ENCODE measurements at regions not wholly inside any gene's neighbourhood (a gene's known extent, or its start where the extent isn't known, plus 50 kb on each side); places are given as distances from the start of the nearest gene placed in this dataset.
"Not testable (repeated sequence)": the region's sequence is repeated elsewhere in the genome, so short reads cannot be mapped to it uniquely, and the experiment has no call there.

- DNase-seq (ENCODE audit: low read depth in 3 of 3, low spot score in 2 of 3) = not testable (repeated sequence)
These were observed 362.1 kb downstream of the TYW1 start for GRCh38 chr7:67358738-67359137.

GRCh38 chr7:67359900-67360299 is 363.3 kb downstream of the TYW1 start:
- no peak for DNase-seq (ENCODE audit: low read depth in 3 of 3, low spot score in 2 of 3)

DNA sequence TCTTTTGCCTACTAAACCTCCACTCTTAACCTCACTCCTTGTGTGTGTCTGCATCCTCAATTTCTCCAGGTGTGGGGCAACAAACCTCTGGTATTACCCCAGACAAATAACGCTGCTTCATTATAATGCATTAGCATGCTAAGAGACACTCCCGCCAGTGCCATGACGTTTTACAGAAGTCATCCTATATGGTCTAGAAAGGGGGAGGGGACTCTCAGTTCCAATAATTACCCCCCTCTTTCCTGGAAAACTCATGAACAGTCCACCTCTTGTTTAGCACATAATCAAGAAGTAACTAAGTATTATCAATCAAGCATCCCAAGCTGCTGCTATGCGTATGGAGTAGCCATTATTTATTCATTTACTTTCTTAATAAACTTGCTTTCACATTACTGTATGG is 364.5 kb downstream of the TYW1 start:
- no peak for DNase-seq (ENCODE audit: low read depth in 3 of 3, low spot score in 2 of 3)

DNA sequence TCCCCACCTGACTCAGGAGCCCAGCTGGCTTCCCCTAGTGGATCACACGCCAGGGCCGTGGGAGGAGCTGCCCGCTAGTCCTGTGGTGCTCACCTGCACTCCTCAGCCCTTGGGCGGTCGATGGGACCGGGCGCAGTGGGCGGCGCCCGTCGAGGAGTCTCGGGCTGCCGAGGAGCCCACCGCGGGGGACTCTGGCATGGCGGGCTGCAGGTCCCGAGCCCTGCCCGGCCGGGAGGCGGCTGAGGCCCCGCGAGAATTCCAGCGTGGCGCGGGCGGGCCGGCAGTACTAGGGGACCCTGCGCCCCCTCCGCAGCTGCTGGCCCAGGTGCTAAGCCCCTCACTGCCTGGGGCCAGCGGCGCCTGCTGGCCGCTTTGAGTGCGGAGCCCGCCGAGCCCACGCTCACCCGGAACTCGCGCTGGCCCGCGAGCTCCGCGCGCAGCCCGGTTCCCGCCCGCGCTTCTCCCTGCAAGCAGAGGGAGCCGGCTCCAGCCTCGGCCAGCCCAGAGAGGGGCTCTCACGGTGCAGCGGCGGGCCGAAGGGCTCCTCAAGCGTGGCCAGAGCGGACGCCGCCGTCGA is 367.9 kb downstream of the TYW1 start:
- no peak for DNase-seq (ENCODE audit: low read depth in 3 of 3, low spot score in 2 of 3)

DNA sequence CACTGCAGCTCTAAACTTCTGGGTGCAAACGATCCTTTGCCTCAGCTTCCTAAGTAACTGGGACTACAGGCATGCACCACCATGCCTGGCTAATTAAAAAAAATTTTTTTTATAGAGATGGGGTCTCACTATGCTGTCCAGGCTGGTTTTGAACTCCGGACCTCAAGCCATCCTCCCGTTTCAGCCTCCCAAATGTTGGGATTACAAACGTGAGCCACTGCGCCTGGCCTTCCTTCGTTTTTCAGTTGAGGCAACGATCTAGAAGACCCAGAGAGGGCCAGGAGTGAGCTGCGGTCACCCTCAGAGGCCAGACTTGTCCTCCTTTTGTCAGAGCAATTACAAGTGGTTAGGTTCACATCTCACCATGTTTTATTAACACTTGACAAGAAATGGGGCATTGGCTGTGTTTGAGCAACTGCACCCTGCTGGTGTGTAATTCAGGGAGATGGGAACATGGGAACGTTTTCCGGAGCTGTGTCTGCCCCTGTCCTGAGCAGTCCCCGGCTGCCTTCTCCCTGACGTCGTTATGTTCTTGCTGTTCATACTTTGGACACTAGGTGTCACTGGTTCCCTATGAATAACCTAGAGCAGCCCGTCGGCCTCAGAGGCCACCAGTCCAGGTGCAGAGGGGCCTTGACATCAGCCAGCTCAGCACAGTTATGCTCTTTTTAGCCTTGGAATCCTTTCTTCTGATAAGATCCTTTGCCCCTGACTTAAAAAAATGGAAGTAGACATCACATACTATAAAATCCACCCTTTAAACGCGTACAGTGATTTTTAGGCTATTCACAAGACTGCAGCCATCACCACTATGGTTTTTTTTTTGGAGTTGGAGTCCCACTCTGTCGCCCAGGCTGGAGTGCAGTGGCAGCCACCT is 375.0 kb downstream of the TYW1 start:
- peak; percentile 65 to 72 (median 69) for DNase-seq (ENCODE audit: low read depth in 3 of 3, low spot score in 2 of 3)

GRCh38 chr7:67373389-67373788 is 376.8 kb downstream of the TYW1 start:
- not testable (repeated sequence) for DNase-seq (ENCODE audit: low read depth in 3 of 3, low spot score in 2 of 3)

- DNase-seq (ENCODE audit: low read depth in 3 of 3, low spot score in 2 of 3) = no peak
These were observed 378.8 kb downstream of the TYW1 start for GRCh38 chr7:67375427-67375826.

DNA sequence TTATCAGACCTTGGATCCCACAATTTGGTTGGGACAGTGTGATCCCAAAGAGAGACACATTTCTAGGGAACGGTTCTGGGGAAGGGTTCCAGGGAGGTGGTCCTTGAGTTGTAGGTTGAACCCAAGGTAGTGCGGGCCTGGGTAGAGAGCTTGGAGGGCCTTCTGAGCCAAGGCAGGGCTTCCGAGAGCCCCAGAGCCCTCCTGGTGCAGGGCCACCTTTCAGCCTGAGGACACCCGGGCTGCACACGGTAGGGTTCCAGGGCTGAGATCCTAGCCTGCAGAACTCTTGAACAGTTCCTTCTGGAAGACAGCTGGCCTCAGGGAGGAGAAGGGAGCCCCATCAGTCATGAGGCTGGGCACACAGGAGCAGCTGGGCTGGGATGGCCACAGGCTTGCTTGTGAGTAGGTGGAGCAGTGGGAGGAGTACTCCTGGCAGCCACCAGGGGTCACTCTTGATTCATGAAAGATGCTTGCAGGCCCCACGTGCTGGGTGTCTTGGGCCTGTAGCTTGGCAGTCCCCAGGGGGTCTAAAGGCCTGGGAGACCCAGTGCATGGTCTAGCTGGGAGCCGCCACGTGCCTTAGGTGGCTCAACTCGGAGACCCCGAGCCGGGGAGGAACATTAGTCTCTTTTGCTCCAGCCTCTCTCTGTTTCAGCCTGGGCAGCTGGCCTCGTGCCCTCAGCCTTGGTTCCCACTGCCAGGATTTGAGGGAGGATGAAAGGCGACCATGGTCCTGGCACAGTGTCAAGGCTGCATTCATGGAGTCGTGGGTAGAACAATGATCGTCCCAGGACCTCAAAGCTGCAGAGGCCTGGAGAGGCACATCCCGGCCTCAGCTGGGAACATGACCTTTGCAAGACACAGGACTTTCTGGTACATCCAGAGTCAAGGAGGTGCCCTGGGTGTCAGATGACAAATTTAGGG is 381.6 kb downstream of the TYW1 start:
- peak; percentile 48 to 67 (median 64) for DNase-seq (ENCODE audit: low read depth in 3 of 3, low spot score in 2 of 3)

DNA sequence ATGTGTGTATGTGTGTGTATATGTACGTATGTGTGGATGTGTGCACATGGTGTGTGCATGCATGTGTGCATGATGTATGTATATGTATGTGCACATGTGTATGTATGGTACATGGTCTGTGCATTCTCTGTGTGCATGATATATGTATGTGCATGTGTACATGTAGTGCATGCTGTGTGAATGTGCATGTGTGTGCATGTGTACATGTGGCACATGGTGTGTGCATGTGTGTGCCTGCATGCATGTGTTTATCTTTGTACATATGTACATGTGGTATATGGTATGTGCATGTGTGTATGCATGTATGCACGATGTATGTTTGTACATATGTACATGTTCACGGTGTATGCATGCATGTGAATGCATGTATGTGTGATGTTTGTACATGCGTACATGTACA is 383.7 kb downstream of the TYW1 start:
- no peak for DNase-seq (ENCODE audit: low read depth in 3 of 3, low spot score in 2 of 3)

DNA sequence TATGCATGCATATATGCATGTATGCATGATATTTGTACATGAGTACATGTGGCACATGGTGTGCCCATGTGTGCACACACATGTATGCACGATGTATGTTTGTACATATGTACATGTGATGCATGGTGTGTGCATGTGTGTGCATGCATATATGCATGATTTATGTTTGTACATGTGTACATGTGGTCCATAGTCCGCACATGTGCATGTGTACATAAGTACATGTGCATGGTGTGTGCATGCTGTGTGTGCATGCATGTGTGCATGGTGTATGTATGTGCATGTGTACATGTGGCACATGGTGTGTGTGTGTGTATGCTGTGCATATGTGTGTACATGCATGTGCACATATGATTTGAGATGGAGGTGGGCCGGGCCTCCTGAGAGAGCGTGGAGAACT is 384.2 kb downstream of the TYW1 start:
- no peak for DNase-seq (ENCODE audit: low read depth in 3 of 3, low spot score in 2 of 3)

- DNase-seq (ENCODE audit: low read depth in 3 of 3, low spot score in 2 of 3) = no peak
These were observed 391.2 kb downstream of the TYW1 start for GRCh38 chr7:67387851-67388250.

- no peak for DNase-seq (ENCODE audit: low read depth in 3 of 3, low spot score in 2 of 3)
These were observed 394.5 kb downstream of the TYW1 start for GRCh38 chr7:67391168-67391567.

GRCh38 chr7:67392596-67393438 is 396.2 kb downstream of the TYW1 start:
- DNase-seq (ENCODE audit: low read depth in 3 of 3, low spot score in 2 of 3) = no peak

DNA sequence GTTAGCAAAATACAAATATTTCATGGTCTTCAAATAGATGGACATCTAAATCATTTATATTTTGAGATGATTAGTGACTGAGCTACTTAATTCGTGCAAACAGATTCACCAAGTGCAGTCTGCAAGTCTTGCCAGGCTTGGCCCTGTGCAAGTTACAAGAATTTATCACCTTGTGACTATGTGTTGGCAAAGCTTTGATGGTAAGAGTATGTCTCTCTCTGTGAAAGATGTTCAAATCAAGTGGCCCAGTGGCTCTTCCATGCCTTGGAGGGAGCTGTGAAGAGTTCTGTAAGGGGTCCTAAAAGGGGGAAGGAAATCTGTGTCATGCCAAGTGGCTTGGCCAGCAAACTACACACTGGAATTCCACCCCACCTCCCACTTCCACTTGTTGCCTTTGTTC is 397.3 kb downstream of the TYW1 start:
- no peak for DNase-seq (ENCODE audit: low read depth in 3 of 3, low spot score in 2 of 3)

DNA sequence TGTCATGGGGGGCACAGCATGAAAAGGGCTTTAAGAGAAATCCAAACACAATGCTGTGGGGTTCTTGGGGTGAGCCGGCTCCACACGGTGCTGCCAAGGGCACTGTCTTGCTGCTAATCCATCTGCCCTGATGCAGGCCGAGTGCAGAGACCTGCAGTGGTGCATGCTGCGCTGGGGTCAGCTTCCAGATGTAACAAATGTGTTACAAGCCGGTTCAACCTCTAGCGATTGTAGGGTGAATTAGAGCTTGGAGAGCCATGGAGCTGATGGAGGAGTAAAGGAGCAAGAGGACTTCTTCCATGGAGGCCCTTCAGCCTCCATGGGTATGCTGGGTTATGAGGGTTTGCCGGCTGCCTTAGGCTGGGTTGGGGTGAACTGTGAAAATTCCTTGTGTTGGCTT is 402.3 kb downstream of the TYW1 start:
- DNase-seq (ENCODE audit: low read depth in 3 of 3, low spot score in 2 of 3) = no peak

DNA sequence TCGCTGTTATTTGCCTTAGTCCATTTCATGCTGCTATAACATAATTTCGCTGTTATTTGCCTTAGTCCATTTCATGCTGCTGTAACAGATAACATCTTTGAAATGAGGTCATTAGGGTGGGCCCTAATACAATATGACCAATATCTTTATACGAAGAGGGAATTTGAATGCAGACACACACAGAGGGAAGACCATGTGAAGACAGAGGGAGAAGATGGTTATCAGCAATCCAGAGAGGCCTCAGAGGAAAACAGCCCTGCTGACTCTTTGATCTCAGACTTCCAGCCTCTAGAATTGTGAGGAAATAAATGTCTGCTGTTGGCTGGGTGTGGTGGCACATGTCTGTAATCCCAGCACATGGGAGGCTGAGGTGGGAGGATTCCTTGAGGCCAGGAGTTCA is 404.9 kb downstream of the TYW1 start:
- no peak for DNase-seq (ENCODE audit: low read depth in 3 of 3, low spot score in 2 of 3)

DNA sequence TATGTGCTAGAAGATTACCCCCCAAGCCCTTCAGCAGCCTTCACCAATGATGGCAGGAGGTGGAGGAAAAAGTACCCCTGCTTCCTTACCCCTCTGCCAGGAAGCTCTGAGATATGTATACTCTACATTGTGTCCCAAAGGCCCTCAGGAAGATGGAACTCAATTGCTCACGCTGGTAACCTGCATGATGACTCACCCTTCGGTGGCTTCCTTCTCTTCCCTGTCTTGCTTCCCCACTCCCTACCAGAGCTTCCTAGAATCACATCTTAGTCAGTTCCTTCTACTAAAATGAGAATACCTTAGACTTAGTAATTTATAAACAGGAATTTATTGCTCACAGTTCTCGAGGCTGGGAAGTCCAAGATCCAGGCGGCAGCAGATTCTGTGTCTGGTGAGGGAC is 405.6 kb downstream of the TYW1 start:
- no peak for DNase-seq (ENCODE audit: low read depth in 3 of 3, low spot score in 2 of 3)

- no peak for DNase-seq (ENCODE audit: low read depth in 3 of 3, low spot score in 2 of 3)
These were observed 410.3 kb downstream of the TYW1 start for GRCh38 chr7:67406976-67407375.

DNA sequence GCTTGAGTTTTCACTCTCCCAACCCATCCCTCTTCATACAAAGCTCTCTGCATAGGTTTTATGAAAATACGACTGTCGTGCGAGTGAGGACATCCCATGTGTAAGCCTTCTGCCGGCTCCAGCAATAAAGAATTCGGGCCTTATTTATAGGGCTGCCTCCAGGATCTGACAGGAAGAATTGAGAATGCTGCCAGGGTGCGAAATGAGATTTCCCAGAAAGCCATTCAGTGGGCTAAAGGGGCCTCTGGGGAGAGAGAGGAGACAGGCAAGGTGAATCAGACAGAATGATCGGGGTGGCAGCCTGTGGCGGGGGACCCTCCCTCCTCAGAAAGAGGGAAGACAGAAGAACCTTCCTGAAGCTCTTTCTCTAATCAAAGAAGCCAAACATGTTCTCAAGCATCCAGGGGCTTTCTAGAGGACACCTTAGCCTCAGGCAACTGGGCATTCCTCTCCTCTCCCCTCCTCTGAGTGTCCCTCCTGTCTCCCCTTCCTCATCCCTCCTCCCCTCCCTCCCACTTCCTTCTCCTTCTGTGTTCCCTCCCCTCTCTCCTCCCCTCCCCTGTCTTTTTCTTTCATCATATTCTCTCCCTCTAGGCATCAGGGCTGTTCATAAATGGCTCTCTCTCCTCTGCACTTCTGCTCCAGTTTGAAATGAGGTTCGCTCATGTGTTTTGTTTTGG is 410.9 kb downstream of the TYW1 start:
- no peak for DNase-seq (ENCODE audit: low read depth in 3 of 3, low spot score in 2 of 3)

DNA sequence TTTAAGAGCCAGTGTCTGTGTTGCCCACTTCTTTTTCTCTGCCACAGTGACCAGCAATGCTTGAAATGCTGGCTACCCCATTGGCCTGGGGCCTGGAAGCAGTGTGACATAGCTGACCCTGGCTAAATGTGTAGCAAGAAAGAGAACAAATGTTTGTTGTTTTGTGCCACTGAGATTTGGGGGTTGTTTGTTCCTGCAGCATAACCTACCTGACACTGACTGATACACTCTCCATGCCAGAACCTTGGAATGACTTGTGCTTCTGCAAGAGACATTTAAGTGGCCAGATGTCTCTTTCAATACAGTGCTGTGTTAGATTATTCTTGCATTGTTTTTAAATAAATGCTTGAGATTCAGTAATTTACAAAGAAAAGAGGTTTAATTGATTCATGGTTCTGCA is 411.5 kb downstream of the TYW1 start:
- DNase-seq (ENCODE audit: low read depth in 3 of 3, low spot score in 2 of 3) = no peak
